PC-9 (cell line): ENCODE measurements at regions not wholly inside any gene's neighbourhood (a gene's known extent, or its start where the extent isn't known, plus 50 kb on each side); places are given as distances from the start of the nearest gene placed in this dataset.

Experiments used
- CTCF ChIP-seq: fragments of 200-600 bp; sonication (generic); conservative IDR thresholded peaks from 2 replicates; pipeline ENCODE4 v1.6.1; 2017; ENCODE audit warnings: mixed run types, antibody characterized with exemption, mild to moderate bottlenecking, moderate library complexity
- EZH2 ChIP-seq: fragments of 200-600 bp; sonication (generic); IDR thresholded peaks from 2 replicates; pipeline ENCODE4 v1.8.0; 2017; ENCODE audit warnings: antibody characterized with exemption, low read depth

DNA sequence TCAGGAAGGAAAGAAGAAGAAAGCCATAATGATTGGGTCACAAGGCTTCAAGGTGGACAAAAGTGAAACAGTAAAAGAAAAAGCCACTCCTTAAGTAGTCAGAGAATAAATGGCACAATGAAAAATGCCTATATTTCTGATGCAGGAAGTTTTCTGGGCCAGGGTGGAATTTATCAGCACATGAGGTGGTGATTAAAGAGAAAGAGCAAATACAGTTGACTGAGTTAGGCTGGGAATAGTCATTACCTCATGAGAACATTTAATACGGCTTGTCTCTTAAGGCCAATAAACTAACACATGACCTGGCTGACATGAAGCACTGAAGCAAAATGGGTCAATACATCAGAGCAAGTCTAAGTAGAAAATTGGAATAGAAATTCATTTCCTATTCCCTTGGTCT lies 499.7 kb downstream of the TMTC2 start:
- TF ChIP-seq CTCF (no peak), EZH2 (no peak)
